GM12875 (cell line): ENCODE measurements at regions not wholly inside any gene's neighbourhood (a gene's known extent, or its start where the extent isn't known, plus 50 kb on each side); places are given as distances from the start of the nearest gene placed in this dataset.

Experiments
- H3K4me3 ChIP-seq: one replicate; pipeline ENCODE4 v1.5.1; 2011; ENCODE audit warnings: low read depth, low read length, control low read depth
- CTCF ChIP-seq: IDR thresholded peaks from 2 replicates; pipeline ENCODE4 v1.5.1; 2011; ENCODE audit warnings: low read depth, mild to moderate bottlenecking, control low read depth, inconsistent platforms, low read length, moderate library complexity, borderline replicate concordance; ENCODE audit not compliant: insufficient read depth

- H3K4me3 ChIP-seq = no peak overlapping the region
- no peak for TF ChIP-seq CTCF
Measured at GRCh38 chr14:84208451-84208850, 1321.5 kb upstream of the FLRT2 start.

DNA sequence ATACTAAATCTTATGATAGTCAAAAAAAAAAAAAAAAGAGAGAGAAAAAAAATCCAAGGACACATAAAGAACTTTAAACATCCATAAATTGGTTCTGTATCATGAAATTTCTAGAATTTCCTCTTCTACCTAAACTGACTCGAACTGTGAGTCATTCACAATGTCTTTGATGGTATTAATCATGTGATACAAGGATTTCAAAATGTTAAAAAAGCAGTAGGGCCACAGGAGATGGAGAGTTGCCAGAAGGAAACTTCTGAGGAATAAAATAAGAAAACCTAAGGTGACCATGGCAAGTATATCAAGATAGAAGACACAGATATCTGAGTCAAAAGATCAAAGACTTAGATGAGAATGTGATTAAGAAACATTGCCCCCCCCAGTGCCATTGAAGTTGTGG lies 1320.9 kb upstream of the FLRT2 start:
- no peak overlapping the region for H3K4me3 ChIP-seq
- TF ChIP-seq CTCF = no peak

DNA sequence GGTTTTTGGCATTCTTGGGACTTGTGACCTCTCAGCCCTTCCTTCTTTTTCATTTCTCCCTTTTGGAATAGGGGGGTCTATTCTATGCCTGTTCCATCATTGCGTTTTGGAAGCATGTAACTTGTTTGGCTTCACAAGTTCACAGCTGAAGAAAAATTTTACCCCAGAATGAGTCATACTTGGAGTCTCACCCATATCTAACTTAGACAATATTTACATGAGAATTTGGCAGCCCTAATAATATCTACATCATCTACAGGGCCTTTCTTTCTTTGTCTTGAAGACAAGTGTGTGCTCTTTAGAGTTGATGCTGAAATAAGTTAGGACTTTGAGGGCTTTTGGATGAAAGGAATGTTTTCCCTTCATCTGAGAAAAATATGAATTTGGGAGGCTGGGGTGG lies 1312.9 kb upstream of the FLRT2 start:
- no peak overlapping the region for H3K4me3 ChIP-seq
- no peak for TF ChIP-seq CTCF

DNA sequence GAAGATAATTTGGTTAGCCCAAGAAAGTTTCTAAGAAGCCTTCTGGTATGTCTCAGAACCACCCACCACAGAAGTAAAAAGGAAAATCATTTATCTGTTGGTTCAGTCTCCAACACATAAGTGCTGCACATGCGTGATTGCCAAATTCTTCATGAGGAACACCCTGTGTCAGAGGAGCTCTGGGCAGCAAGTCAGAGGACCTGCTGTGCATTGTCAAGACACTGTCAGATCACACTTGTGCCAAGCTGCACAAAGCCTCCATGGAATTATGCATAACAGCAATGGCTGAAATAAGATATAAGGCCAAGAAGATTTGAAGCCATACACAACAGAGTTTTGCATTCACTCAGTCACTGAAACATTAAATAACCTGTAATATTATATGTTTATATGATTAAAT lies 1304.7 kb upstream of the FLRT2 start:
- H3K4me3 ChIP-seq = no peak overlapping the region
- no peak for TF ChIP-seq CTCF

DNA sequence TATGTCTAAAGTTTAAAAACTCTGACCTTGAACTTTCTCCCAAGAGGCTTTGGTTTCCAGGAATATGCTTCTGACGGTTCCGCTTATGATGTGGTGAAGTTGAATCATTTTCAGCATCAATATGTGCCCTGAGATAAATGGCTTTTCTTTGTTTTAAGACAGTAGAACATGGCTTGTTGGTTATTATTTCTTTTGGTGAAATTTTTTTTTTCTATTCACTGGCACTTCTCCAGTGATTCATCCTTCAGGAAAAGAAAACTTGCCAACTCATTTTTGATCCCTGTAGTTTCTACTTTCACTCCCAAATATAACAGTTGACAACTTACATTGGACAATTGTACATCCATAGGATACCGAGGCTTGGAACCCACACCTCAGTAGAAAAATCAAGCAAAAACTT lies 1301.2 kb upstream of the FLRT2 start:
- no peak overlapping the region for H3K4me3 ChIP-seq
- no peak for TF ChIP-seq CTCF

GRCh38 chr14:84234281-84234680 lies 1295.7 kb upstream of the FLRT2 start:
- H3K4me3 ChIP-seq = no peak overlapping the region
- no peak for TF ChIP-seq CTCF

DNA sequence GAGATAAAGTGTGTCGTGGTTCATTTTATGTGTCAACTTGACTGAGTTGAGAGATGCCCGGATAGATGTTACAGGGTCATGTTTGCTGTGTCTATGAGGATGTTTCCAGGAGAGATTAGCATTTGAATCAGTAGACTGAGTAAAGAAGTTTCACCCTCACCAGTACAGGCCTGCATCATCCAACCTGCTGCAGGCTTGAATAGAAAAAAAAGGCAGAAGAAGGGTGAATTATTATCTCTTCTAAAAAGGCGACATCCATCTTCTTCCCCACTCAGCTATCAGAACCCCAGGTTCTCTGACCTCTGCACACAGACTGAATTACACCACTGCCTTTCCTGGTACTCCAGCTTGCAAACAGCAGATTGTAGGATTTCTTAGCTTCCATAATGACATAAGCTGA lies 1293.7 kb upstream of the FLRT2 start:
- no peak for TF ChIP-seq CTCF
- no peak overlapping the region for H3K4me3 ChIP-seq

- no peak for TF ChIP-seq CTCF
- no peak overlapping the region for H3K4me3 ChIP-seq
Measured at GRCh38 chr14:84237881-84238280, 1292.1 kb upstream of the FLRT2 start.
